ENCODE measurements at regions not wholly inside any gene's neighbourhood (a gene's known extent, or its start where the extent isn't known, plus 50 kb on each side); places are given as distances from the start of the nearest gene placed in this dataset.
A peak's percentile ranks its signal among the peaks of the same experiment; 100 is the strongest.

GRCh38 chr22:27669798-27670599 is 131.6 kb downstream of the MN1 start:
- peaks cover 47% of the 10 kb centered on the region for H3K4me1 Mint-ChIP-seq (ENCODE audit: low read depth)
- peaks cover 9% of the 10 kb centered on the region for H3K9me3 Mint-ChIP-seq
- peak overlapping the region; percentile 71 for H3K27ac Mint-ChIP-seq
- no peak overlapping the region for H3K4me3 Mint-ChIP-seq
- intact Hi-C loops (cut with micrococcal nuclease), result no loop called here
- no peaks in the 10 kb centered on the region for H3K36me3 Mint-ChIP-seq (ENCODE audit: low read depth)
- no peaks in the 10 kb centered on the region for H3K27me3 Mint-ChIP-seq

DNA sequence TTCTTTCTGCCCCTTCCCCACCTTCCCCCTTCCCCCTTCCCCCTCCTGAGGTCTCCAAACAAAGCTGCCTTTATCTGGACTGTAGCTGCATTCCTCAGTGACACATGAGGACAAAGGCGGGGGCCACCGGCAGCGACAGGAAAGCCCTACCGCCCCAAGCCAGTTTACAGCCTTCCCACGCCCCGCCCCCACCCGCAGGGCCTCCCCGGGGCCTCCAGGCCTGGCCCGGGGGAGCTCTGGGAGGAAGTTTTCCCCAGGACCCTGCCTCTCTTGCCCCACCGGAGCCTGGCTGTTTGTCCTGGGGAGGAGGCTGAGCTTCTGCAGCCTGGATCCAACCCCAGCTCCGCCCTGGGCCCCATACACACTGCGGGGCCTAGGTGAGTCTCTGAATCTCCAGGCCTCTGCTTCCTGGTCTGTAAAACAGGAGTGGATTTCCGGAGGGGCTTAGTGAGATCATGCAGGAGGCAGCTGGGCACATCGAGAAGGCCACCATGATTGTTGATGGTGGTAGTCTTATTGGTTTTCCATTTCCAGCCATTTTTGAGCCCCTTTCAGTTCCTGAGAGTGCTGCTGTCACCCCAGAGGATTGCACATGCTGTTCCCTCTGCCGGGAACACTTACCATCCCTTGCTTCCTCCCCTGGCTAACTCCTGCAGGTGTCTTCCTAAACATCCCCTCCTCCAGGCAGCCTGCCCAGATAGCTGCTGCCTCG is 130.7 kb downstream of the MN1 start:
- no peaks in the 10 kb centered on the region for H3K27me3 Mint-ChIP-seq
- no peak overlapping the region for H3K4me3 Mint-ChIP-seq
- peaks cover 9% of the 10 kb centered on the region for H3K9me3 Mint-ChIP-seq
- intact Hi-C loops (cut with micrococcal nuclease), result no loop called here
- H3K36me3 Mint-ChIP-seq (ENCODE audit: low read depth), result no peaks in the 10 kb centered on the region
- H3K27ac Mint-ChIP-seq, result peak overlapping the region; percentile 26
- peaks cover 47% of the 10 kb centered on the region for H3K4me1 Mint-ChIP-seq (ENCODE audit: low read depth)

GRCh38 chr22:27671413-27671935 is 130.1 kb downstream of the MN1 start:
- no peak overlapping the region for H3K4me3 Mint-ChIP-seq
- peaks cover 47% of the 10 kb centered on the region for H3K4me1 Mint-ChIP-seq (ENCODE audit: low read depth)
- peaks cover 5% of the 10 kb centered on the region for H3K9me3 Mint-ChIP-seq
- H3K27me3 Mint-ChIP-seq, result no peaks in the 10 kb centered on the region
- peak overlapping the region; percentile 26 for H3K27ac Mint-ChIP-seq
- intact Hi-C loops (cut with micrococcal nuclease), result no loop called here
- H3K36me3 Mint-ChIP-seq (ENCODE audit: low read depth), result no peaks in the 10 kb centered on the region

GRCh38 chr22:27672721-27673418 is 128.7 kb downstream of the MN1 start:
- intact Hi-C loops (cut with micrococcal nuclease), result no loop called here
- H3K4me3 Mint-ChIP-seq, result no peak overlapping the region
- H3K4me1 Mint-ChIP-seq (ENCODE audit: low read depth), result peaks cover 35% of the 10 kb centered on the region
- H3K27me3 Mint-ChIP-seq, result no peaks in the 10 kb centered on the region
- H3K36me3 Mint-ChIP-seq (ENCODE audit: low read depth), result no peaks in the 10 kb centered on the region
- no peak overlapping the region for H3K27ac Mint-ChIP-seq
- H3K9me3 Mint-ChIP-seq, result no peaks in the 10 kb centered on the region

- no peak overlapping the region for H3K27ac Mint-ChIP-seq
- no peak overlapping the region for H3K4me3 Mint-ChIP-seq
- no peaks in the 10 kb centered on the region for H3K27me3 Mint-ChIP-seq
- H3K36me3 Mint-ChIP-seq (ENCODE audit: low read depth), result no peaks in the 10 kb centered on the region
- intact Hi-C loops (cut with micrococcal nuclease), result no loop called here
- no peaks in the 10 kb centered on the region for H3K9me3 Mint-ChIP-seq
- peaks cover 28% of the 10 kb centered on the region for H3K4me1 Mint-ChIP-seq (ENCODE audit: low read depth)
Observed at GRCh38 chr22:27673839-27674238, 127.7 kb downstream of the MN1 start.

DNA sequence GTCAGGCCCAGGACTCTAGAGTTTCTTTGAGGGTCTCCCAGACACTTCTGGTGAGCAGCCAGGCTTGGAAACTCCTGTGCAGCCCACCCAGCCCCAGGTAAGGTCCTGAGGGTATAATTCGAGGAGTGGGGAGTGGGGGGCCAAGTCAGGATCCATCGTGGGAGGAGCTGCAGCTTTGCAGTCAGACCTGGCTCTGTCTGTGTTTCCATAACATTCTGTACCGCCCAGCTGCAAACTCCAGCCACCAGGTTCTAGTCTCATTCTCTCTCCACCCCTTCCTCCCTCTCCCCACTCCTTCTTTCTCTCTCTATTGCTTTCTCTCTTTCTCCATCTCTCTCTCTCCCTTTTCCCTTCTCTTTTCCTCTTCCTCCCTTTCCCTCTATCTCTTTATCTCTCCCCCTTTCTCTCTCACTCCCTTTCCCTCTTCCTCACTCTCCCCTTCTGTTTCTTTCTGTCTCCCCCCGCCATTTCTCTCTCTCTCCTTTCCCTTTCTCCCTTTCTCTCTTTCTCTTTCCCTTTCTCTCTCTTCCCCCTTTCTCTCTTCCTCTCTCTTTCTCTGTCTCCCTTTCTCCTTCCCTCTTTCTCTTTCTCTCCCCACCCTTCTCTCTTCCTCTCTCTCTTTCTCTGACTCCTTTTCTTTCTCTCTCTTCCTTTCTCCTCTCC is 127.2 kb downstream of the MN1 start:
- Mint-ChIP-seq H3K4me1 (ENCODE audit: low read depth) (peaks cover 22% of the 10 kb centered on the region), H3K4me3 (no peak overlapping the region), H3K27me3 (no peaks in the 10 kb centered on the region), H3K36me3 (ENCODE audit: low read depth) (no peaks in the 10 kb centered on the region), H3K27ac (no peak overlapping the region), H3K9me3 (no peaks in the 10 kb centered on the region)
- intact Hi-C loops (cut with micrococcal nuclease), result no loop called here

DNA sequence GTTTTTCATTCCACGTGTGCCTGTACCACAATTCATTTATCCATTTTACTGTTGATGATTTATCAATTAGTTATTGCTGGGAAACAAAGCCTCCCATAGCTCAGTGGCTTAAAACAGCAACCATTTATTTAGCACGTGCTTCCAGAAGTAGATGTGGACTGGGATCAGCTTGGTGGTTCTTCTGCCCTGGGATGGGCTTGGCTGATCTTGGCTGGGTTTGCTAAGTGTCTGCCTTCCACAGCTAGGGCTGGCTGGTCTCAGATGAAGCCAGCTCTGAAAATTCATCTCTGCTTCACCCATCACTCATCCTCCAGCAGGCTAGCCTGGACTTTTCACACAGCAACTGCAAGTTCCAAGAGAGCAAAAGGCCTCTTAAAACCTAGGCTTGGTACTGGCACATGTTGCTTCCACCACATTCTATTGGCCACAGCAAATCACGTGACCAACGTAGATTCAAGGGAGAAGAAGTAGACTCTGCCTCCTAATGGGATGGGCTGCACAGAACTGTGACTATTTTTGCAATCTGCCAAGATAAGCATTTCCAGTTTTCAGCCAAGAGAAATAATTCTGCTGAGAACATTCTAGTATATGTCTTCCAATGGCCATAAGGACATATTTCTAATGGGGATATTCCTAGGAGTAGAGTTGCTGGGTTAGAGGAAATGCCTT is 124.9 kb downstream of the MN1 start:
- no peaks in the 10 kb centered on the region for H3K9me3 Mint-ChIP-seq
- no peaks in the 10 kb centered on the region for H3K36me3 Mint-ChIP-seq (ENCODE audit: low read depth)
- intact Hi-C loops (cut with micrococcal nuclease), result no loop called here

GRCh38 chr22:27677905-27678458 is 123.6 kb downstream of the MN1 start:
- Mint-ChIP-seq H3K36me3 (ENCODE audit: low read depth) (no peaks in the 10 kb centered on the region), H3K4me1 (ENCODE audit: low read depth) (peaks cover 6% of the 10 kb centered on the region), H3K27me3 (no peaks in the 10 kb centered on the region), H3K9me3 (no peaks in the 10 kb centered on the region), H3K4me3 (no peak overlapping the region), H3K27ac (no peak overlapping the region)
- intact Hi-C loops (cut with micrococcal nuclease), result no loop called here

More for the DNA sequence above, 124.9 kb downstream of the MN1 start:
- no peaks in the 10 kb centered on the region for H3K27me3 Mint-ChIP-seq
- H3K27ac Mint-ChIP-seq, result no peak overlapping the region
- no peak overlapping the region for H3K4me3 Mint-ChIP-seq
- peaks cover 6% of the 10 kb centered on the region for H3K4me1 Mint-ChIP-seq (ENCODE audit: low read depth)

- Mint-ChIP-seq H3K36me3 (ENCODE audit: low read depth) (no peaks in the 10 kb centered on the region), H3K27me3 (no peaks in the 10 kb centered on the region), H3K4me3 (no peak overlapping the region), H3K9me3 (no peaks in the 10 kb centered on the region), H3K4me1 (ENCODE audit: low read depth) (peaks cover 6% of the 10 kb centered on the region), H3K27ac (no peak overlapping the region)
- intact Hi-C loops (cut with micrococcal nuclease), result no loop called here
Observed at GRCh38 chr22:27679176-27679575, 122.4 kb downstream of the MN1 start.

DNA sequence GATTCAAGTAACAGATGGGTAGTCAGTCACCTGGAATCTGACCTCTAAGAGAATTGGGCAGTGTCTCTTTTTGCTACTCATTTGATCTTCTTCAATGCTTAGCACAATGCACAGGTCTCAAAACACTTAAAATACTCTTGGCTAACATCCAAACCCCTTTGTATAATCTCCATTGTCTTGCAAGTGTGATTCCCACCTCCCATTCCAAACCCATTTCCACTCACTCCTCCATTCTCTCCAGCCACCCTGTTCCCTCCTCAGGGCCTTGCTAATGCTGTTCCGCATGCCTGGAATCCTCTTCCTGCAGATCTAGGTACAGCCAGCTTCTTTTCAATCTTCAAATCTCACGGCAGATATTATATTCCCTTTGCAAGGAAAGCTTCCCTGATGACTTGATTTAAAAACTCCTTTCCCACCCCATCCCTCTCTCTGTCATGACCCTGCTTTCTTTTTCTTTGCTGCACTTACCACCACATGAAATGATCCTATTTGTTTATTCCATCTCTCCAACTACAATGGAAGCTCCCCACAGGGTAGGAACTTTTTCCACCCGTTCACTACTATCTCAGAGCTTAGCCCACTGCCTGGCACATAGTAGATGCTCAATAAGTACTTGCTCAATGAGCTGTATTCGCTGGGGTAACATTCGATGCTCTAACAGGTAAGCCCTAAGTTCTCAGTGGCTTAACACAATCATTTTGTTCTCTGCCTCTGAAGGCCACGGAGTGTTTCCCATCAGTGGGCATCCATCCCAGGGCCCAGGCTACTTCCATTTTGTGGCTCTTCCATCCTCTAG is 121.7 kb downstream of the MN1 start:
- no peaks in the 10 kb centered on the region for H3K9me3 Mint-ChIP-seq
- intact Hi-C loops (cut with micrococcal nuclease), result no loop called here
- no peaks in the 10 kb centered on the region for H3K27me3 Mint-ChIP-seq
- H3K36me3 Mint-ChIP-seq (ENCODE audit: low read depth), result no peaks in the 10 kb centered on the region
- peaks cover under 1% of the 10 kb centered on the region for H3K4me1 Mint-ChIP-seq (ENCODE audit: low read depth)
- no peak overlapping the region for H3K27ac Mint-ChIP-seq
- H3K4me3 Mint-ChIP-seq, result no peak overlapping the region

GRCh38 chr22:27680636-27681035 is 120.9 kb downstream of the MN1 start:
- intact Hi-C loops (cut with micrococcal nuclease), result no loop called here
- H3K27me3 Mint-ChIP-seq, result no peaks in the 10 kb centered on the region
- no peaks in the 10 kb centered on the region for H3K36me3 Mint-ChIP-seq (ENCODE audit: low read depth)
- H3K9me3 Mint-ChIP-seq, result no peaks in the 10 kb centered on the region
- H3K4me3 Mint-ChIP-seq, result no peak overlapping the region
- no peak overlapping the region for H3K27ac Mint-ChIP-seq
- no peaks in the 10 kb centered on the region for H3K4me1 Mint-ChIP-seq (ENCODE audit: low read depth)

- Mint-ChIP-seq H3K36me3 (ENCODE audit: low read depth) (no peaks in the 10 kb centered on the region), H3K27ac (no peak overlapping the region), H3K9me3 (no peaks in the 10 kb centered on the region), H3K27me3 (no peaks in the 10 kb centered on the region), H3K4me3 (no peak overlapping the region), H3K4me1 (ENCODE audit: low read depth) (no peaks in the 10 kb centered on the region)
- intact Hi-C loops (cut with micrococcal nuclease), result no loop called here
Observed at GRCh38 chr22:27681037-27681436, 120.5 kb downstream of the MN1 start.

Measured in dendritic cell treated with granulocyte-macrophage colony-stimulating factor and Interleukin-4, amounts not matched to agents 40 ng/mL and 50 ng/mL, for 4 days (primary cell).